T-helper 1 cell treated with Interleukin-12 subunit alpha and Interleukin-12 subunit beta and Interleukin-4 antibody, amounts not matched to agents 30 ng/mL and 1 ng/mL, for 36 hours (primary cell): ENCODE measurements at regions not wholly inside any gene's neighbourhood (a gene's known extent, or its start where the extent isn't known, plus 50 kb on each side); places are given as distances from the start of the nearest gene placed in this dataset.

Experiments used
- intact Hi-C: fragments of 100-400 bp; cut with micrococcal nuclease; formaldehyde crosslinking; loops from one replicate; pipeline ENCODE4 v1.15.1; 2024

- intact Hi-C loops = no loop called here
Measured at GRCh38 chr14:23694949-23695663, 58.9 kb downstream of the DHRS2 start.

GRCh38 chr14:23695664-23695999 is 59.5 kb downstream of the DHRS2 start:
- intact Hi-C loops = no loop called here

GRCh38 chr14:23696701-23697239 is 60.6 kb downstream of the DHRS2 start:
- intact Hi-C loops = no loop called here

- intact Hi-C loops = no loop called here
Measured at GRCh38 chr14:23697680-23698079, 61.5 kb downstream of the DHRS2 start.

GRCh38 chr14:23702656-23703426 is 66.7 kb downstream of the DHRS2 start:
- intact Hi-C loops = no loop called here

GRCh38 chr14:23704890-23705289 is 68.7 kb downstream of the DHRS2 start:
- intact Hi-C loops = no loop called here

- intact Hi-C loops = no loop called here
Measured at GRCh38 chr14:23707415-23707814, 71.3 kb downstream of the DHRS2 start.

- intact Hi-C loops = no loop called here
Measured at GRCh38 chr14:23708343-23708742, 72.2 kb downstream of the DHRS2 start.

GRCh38 chr14:23709923-23710322 is 73.8 kb downstream of the DHRS2 start:
- intact Hi-C loops = no loop called here

GRCh38 chr14:23712287-23712686 is 76.1 kb downstream of the DHRS2 start:
- intact Hi-C loops = no loop called here

- intact Hi-C loops = no loop called here
Measured at GRCh38 chr14:23719225-23719985, 83.2 kb downstream of the DHRS2 start.

GRCh38 chr14:23722675-23723074 is 86.5 kb downstream of the DHRS2 start:
- intact Hi-C loops = loop anchor here (10.0 kb wide), 1 partner anchor 128 kb away; no protein-coding TSS in a partner anchor

GRCh38 chr14:23723911-23724310 is 87.7 kb downstream of the DHRS2 start:
- intact Hi-C loops = loop anchor here (10.0 kb wide), 1 partner anchor 129 kb away; no protein-coding TSS in a partner anchor

- intact Hi-C loops = loop anchor here (5.0 to 10.0 kb wide), 2 partner anchors 131 to 382 kb away; no protein-coding TSS in a partner anchor
Measured at GRCh38 chr14:23725528-23725927, 89.4 kb downstream of the DHRS2 start.

GRCh38 chr14:23725980-23726710 is 90.0 kb downstream of the DHRS2 start:
- intact Hi-C loops = loop anchor here (5.0 to 10.0 kb wide), 2 partner anchors 131 to 381 kb away; no protein-coding TSS in a partner anchor

- intact Hi-C loops = loop anchor here (1.0 to 10.0 kb wide), 3 partner anchors 133 to 380 kb away; no protein-coding TSS in a partner anchor
Measured at GRCh38 chr14:23727566-23728335, 91.6 kb downstream of the DHRS2 start.

GRCh38 chr14:23728791-23729190 is 92.6 kb downstream of the DHRS2 start:
- intact Hi-C loops = loop anchor here (5.0 to 10.0 kb wide), 2 partner anchors 134 to 379 kb away; no protein-coding TSS in a partner anchor

- intact Hi-C loops = loop anchor here (5.0 to 10.0 kb wide), 2 partner anchors 135 to 377 kb away; no protein-coding TSS in a partner anchor
Measured at GRCh38 chr14:23729720-23730387, 93.7 kb downstream of the DHRS2 start.

GRCh38 chr14:23735394-23735793 is 99.2 kb downstream of the DHRS2 start:
- intact Hi-C loops = no loop called here
